GM23248 (cell line): ENCODE measurements at regions not wholly inside any gene's neighbourhood (a gene's known extent, or its start where the extent isn't known, plus 50 kb on each side); places are given as distances from the start of the nearest gene placed in this dataset.

Source experiments
- EZH2 ChIP-seq: fragments of 200-600 bp; sonication (generic); IDR thresholded peaks from 2 replicates; pipeline ENCODE4 v1.6.1; 2018; ENCODE audit warnings: antibody characterized with exemption, mild to moderate bottlenecking; ENCODE audit not compliant: insufficient read depth, poor library complexity, severe bottlenecking
- EZH2phosphoT487 ChIP-seq: fragments of 200-600 bp; sonication (generic); IDR thresholded peaks from 2 replicates; pipeline ENCODE4 v1.6.1; 2018; ENCODE audit warnings: antibody characterized with exemption, moderate library complexity, mild to moderate bottlenecking, low read depth; ENCODE audit not compliant: insufficient read depth

DNA sequence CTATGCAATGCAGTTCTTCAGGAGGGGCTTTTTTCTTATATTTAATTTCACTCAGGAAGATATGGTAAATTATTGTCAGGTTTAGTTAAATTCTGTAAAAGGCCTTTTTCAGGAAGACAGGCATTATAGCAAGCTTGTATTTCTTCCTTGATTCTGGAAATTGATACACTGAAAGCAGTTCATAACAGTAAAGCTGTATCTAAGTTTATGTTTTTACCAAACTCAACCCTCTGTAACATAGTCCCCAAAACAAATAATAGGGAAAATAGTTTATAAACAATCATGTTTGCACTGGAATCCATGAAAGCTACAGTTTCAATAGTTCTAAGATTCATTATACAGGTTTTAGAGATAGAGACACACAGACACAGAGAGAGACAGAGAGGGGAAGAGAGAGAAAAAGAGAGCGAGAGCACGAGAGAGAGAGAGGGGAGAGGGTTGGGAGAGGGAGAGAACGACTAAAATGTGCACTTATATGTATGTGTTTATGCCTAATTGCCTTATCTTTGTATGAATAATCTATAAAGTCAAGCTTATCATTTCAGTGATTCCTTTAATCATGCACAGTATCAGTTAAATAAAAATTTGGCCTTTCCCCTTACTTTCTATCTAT, 454.4 kb downstream of the RFPL4B start:
- no peak for TF ChIP-seq EZH2phosphoT487
- TF ChIP-seq EZH2, result no peak
